Cardiac muscle cell (in vitro differentiated cells and primary cell): ENCODE measurements at regions not wholly inside any gene's neighbourhood (a gene's known extent, or its start where the extent isn't known, plus 50 kb on each side); places are given as distances from the start of the nearest gene placed in this dataset.

Source experiments
- DNase-seq, 2 donors: peaks; one replicate each; pipeline versions ENCODE4 v3.0.0 to v3.0.0-alpha.2; 2010 to 2017; ENCODE audit warnings: low read depth in 1 of 2, low spot score in 1 of 2
- H3K27ac ChIP-seq: fragments of 200-600 bp; sonication (generic); 2 replicates; pipeline ENCODE4 v1.5.1; 2016
- H3K27me3 ChIP-seq: fragments of 200-600 bp; sonication (generic); 2 replicates; pipeline ENCODE4 v1.6.0; 2016; ENCODE audit warnings: control low read depth
- H3K36me3 ChIP-seq: fragments of 200-600 bp; sonication (generic); 2 replicates; pipeline ENCODE4 v1.5.1; 2016; ENCODE audit warnings: control low read depth
- H3K4me1 ChIP-seq: fragments of 200-600 bp; sonication (generic); 2 replicates; pipeline ENCODE4 v1.8.1; 2017; ENCODE audit warnings: low read depth, mild to moderate bottlenecking, mixed run types
- H3K4me3 ChIP-seq: fragments of 200-600 bp; sonication (generic); 2 replicates; pipeline ENCODE4 v1.5.1; 2016; ENCODE audit warnings: mild to moderate bottlenecking
- H3K9me3 ChIP-seq: fragments of 200-600 bp; sonication (generic); 2 replicates; pipeline ENCODE4 v1.5.1; 2017; ENCODE audit warnings: low read depth, mild to moderate bottlenecking, control low read depth
- CTCF ChIP-seq: IDR thresholded peaks from 2 replicates; pipeline ENCODE4 v1.5.1; 2012; ENCODE audit warnings: low read depth, mild to moderate bottlenecking, low read length

- peaks cover 12% of the 10 kb centered on the region for H3K27me3 ChIP-seq
Measured at GRCh38 chr20:56953048-56953586, 313.3 kb downstream of the BMP7 start.

GRCh38 chr20:56954797-56955196 is 311.6 kb downstream of the BMP7 start:
- H3K9me3 ChIP-seq, result no peaks in the 10 kb centered on the region
- DNase-seq, result no peak
- H3K36me3 ChIP-seq, result no peaks in the 10 kb centered on the region
- no peak for TF ChIP-seq CTCF
- H3K27me3 ChIP-seq, result peaks cover 12% of the 10 kb centered on the region
- no peak overlapping the region for H3K4me3 ChIP-seq
- no peaks in the 10 kb centered on the region for H3K4me1 ChIP-seq
- no peak overlapping the region for H3K27ac ChIP-seq

More at GRCh38 chr20:56953048-56953586, 313.3 kb downstream of the BMP7 start:
- no peak for TF ChIP-seq CTCF
- H3K4me3 ChIP-seq, result no peak overlapping the region
- no peak for DNase-seq
- H3K4me1 ChIP-seq, result no peaks in the 10 kb centered on the region
- no peaks in the 10 kb centered on the region for H3K36me3 ChIP-seq
- H3K27ac ChIP-seq, result no peak overlapping the region
- no peaks in the 10 kb centered on the region for H3K9me3 ChIP-seq

- no peak overlapping the region for H3K27ac ChIP-seq
- no peaks in the 10 kb centered on the region for H3K9me3 ChIP-seq
- no peak for TF ChIP-seq CTCF
- H3K4me3 ChIP-seq, result no peak overlapping the region
- DNase-seq, result no peak
- H3K27me3 ChIP-seq, result peaks cover 12% of the 10 kb centered on the region
- no peaks in the 10 kb centered on the region for H3K36me3 ChIP-seq
- no peaks in the 10 kb centered on the region for H3K4me1 ChIP-seq
Measured at GRCh38 chr20:56955680-56956079, 310.8 kb downstream of the BMP7 start.

GRCh38 chr20:56956534-56956933 is 309.9 kb downstream of the BMP7 start:
- Histone ChIP-seq H3K9me3 (no peaks in the 10 kb centered on the region), H3K4me3 (no peak overlapping the region), H3K36me3 (no peaks in the 10 kb centered on the region), H3K27me3 (peaks cover 9% of the 10 kb centered on the region), H3K4me1 (no peaks in the 10 kb centered on the region), H3K27ac (no peak overlapping the region)
- no peak for TF ChIP-seq CTCF
- no peak for DNase-seq

- DNase-seq, result peak in 1 of 2 donors; percentile 12
- no peak for TF ChIP-seq CTCF
- no peaks in the 10 kb centered on the region for H3K4me1 ChIP-seq
- no peak overlapping the region for H3K27ac ChIP-seq
- H3K27me3 ChIP-seq, result no peaks in the 10 kb centered on the region
- no peak overlapping the region for H3K4me3 ChIP-seq
- no peaks in the 10 kb centered on the region for H3K36me3 ChIP-seq
- H3K9me3 ChIP-seq, result no peaks in the 10 kb centered on the region
Measured at GRCh38 chr20:56957737-56958553, 308.5 kb downstream of the BMP7 start.
